Hepatocyte (in vitro differentiated cells): ENCODE measurements at regions not wholly inside any gene's neighbourhood (a gene's known extent, or its start where the extent isn't known, plus 50 kb on each side); places are given as distances from the start of the nearest gene placed in this dataset.

Experiments used
- DNase-seq: peaks from one replicate; pipeline ENCODE4 v3.0.0-alpha.2; 2016; ENCODE audit warnings: low spot score
- H2AFZ ChIP-seq: fragments of 200-600 bp; sonication (generic); 2 replicates; pipeline ENCODE4 v1.6.0; 2016; ENCODE audit warnings: antibody characterized with exemption, mild to moderate bottlenecking
- H3K27ac ChIP-seq: fragments of 200-600 bp; sonication (generic); 2 replicates; pipeline ENCODE4 v1.5.1; 2016; ENCODE audit warnings: mild to moderate bottlenecking
- H3K27me3 ChIP-seq: fragments of 200-600 bp; sonication (generic); 2 replicates; pipeline ENCODE4 v1.6.1; 2016
- H3K36me3 ChIP-seq: fragments of 200-600 bp; sonication (generic); replicated peaks from 2 replicates; pipeline ENCODE4 v1.5.1; 2016; ENCODE audit warnings: low read depth; ENCODE audit not compliant: insufficient read depth
- H3K4me1 ChIP-seq: fragments of 200-600 bp; sonication (generic); 2 replicates; pipeline ENCODE4 v1.5.1; 2016; ENCODE audit warnings: mild to moderate bottlenecking, moderate library complexity; ENCODE audit not compliant: insufficient read depth
- H3K4me2 ChIP-seq: fragments of 200-600 bp; sonication (generic); 2 replicates; pipeline ENCODE4 v1.6.0; 2016
- H3K4me3 ChIP-seq: fragments of 200-600 bp; sonication (generic); 2 replicates; pipeline ENCODE4 v1.5.1; 2016; ENCODE audit warnings: mild to moderate bottlenecking
- H3K79me2 ChIP-seq: fragments of 200-600 bp; sonication (generic); 2 replicates; pipeline ENCODE4 v1.6.0; 2017; ENCODE audit warnings: mild to moderate bottlenecking
- H3K9me2 ChIP-seq: fragments of 200-600 bp; sonication (generic); replicated peaks from 2 replicates; pipeline ENCODE4 v1.6.0; 2017; ENCODE audit warnings: mild to moderate bottlenecking; ENCODE audit not compliant: insufficient read depth
- H3K9me3 ChIP-seq: fragments of 200-600 bp; sonication (generic); 2 replicates; pipeline ENCODE4 v1.5.1; 2016; ENCODE audit warnings: low read depth, mild to moderate bottlenecking
- H4K20me1 ChIP-seq: fragments of 200-600 bp; sonication (generic); 2 replicates; pipeline ENCODE4 v1.6.0; 2016; ENCODE audit warnings: mild to moderate bottlenecking; ENCODE audit not compliant: insufficient read depth, poor library complexity, severe bottlenecking
- EZH2 ChIP-seq: fragments of 200-600 bp; sonication (generic); IDR thresholded peaks from 2 replicates; pipeline ENCODE4 v1.6.1; 2016; ENCODE audit warnings: antibody characterized with exemption, mild to moderate bottlenecking, borderline replicate concordance
- EZH2phosphoT487 ChIP-seq: fragments of 200-600 bp; sonication (generic); IDR thresholded peaks from one replicate; pipeline ENCODE4 v1.6.1; 2018; ENCODE audit warnings: antibody characterized with exemption, mild to moderate bottlenecking, low read depth, moderate library complexity; ENCODE audit not compliant: unreplicated experiment, severe bottlenecking
- WGBS: methylation state at CpG from one replicate; pipeline ENCODE4 v1.1.6; 2016; ENCODE audit warnings: low lambda C conversion rate; ENCODE audit errors: missing lambda C conversion rate; 5-methylcytosine and 5-hydroxymethylcytosine counted together
- TF ChIP-seq, protein P1 (sequence below): fragments of 200-600 bp; sonication (generic); IDR thresholded peaks from 2 replicates; pipeline ENCODE4 v1.5.1; 2016; ENCODE audit warnings: antibody characterized with exemption, mild to moderate bottlenecking; ENCODE audit not compliant: poor library complexity

DNA sequence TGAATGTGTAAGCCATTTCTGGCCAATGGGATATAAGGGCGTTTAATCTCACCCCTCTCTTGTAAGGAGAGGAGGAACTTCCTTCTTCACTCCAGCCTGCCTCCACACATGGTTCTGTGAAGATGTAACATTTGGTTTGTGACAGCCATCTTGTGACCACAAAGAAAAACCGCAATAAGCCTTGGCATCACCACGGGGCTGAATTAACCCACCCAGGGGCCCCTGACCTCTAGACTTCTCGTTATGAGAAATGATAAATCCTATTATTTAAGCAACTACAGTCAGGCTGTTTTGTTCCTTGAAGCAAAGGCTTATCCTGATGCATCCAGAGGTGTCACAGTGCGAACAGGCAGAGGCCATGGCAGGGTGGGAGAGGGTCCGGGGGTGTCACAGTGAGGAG lies 139.7 kb downstream of the CDC5L start:
- Histone ChIP-seq H3K4me3 (no peak overlapping the region), H3K4me1 (no peaks in the 10 kb centered on the region), H3K4me2 (no peak overlapping the region), H2AFZ (no peak overlapping the region), H3K79me2 (no peaks in the 10 kb centered on the region), H4K20me1 (no peaks in the 10 kb centered on the region), H3K9me2 (no peaks in the 10 kb centered on the region), H3K36me3 (no peaks in the 10 kb centered on the region), H3K27me3 (no peaks in the 10 kb centered on the region), H3K9me3 (no peaks in the 10 kb centered on the region), H3K27ac (no peak overlapping the region)
- WGBS = 83% methylated on average over 5 of the region's 6 CpGs
- no peak for TF ChIP-seq EZH2phosphoT487
- TF ChIP-seq EZH2 = no peak
- TF ChIP-seq, protein P1, sequence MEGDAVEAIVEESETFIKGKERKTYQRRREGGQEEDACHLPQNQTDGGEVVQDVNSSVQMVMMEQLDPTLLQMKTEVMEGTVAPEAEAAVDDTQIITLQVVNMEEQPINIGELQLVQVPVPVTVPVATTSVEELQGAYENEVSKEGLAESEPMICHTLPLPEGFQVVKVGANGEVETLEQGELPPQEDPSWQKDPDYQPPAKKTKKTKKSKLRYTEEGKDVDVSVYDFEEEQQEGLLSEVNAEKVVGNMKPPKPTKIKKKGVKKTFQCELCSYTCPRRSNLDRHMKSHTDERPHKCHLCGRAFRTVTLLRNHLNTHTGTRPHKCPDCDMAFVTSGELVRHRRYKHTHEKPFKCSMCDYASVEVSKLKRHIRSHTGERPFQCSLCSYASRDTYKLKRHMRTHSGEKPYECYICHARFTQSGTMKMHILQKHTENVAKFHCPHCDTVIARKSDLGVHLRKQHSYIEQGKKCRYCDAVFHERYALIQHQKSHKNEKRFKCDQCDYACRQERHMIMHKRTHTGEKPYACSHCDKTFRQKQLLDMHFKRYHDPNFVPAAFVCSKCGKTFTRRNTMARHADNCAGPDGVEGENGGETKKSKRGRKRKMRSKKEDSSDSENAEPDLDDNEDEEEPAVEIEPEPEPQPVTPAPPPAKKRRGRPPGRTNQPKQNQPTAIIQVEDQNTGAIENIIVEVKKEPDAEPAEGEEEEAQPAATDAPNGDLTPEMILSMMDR = no peak
- DNase-seq = no peak

DNA sequence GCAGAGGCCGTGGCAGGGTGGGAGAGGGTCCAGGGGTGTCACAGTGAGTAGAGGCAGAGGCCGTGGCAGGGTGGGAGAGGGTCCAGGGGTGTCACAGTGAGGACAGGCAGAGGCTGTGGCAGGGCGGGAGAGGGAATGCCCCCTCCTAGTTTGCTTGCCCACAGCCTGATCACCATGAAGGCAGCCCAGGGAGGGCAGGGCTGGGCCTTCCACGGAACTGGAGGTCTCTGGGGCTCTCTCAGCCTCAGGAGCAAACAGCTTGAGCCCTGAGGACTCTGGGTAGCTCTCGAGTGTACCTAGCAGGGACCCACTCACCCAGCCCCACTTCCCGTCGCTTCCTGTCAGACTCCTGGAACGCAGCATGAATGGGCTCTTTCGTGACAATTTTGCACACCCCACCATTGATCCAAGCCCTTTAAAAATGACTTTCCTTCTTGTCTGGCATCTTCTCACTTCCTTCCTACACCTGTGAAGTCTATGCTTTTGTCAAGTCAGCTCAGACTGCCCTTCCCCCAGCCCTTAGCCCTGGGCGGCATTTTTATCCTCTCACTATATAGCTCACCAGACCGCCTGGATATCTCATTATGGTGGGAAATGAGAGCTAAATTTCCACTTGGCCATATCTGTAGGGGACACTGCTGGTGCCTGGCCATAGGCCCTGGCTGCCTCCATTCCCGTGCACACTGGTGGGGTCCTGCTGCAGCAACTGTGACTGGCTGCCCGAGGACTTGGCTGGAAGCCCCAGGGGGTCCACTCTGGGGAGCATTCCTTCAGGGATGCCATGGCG lies 140.3 kb downstream of the CDC5L start:
- no peaks in the 10 kb centered on the region for H3K9me3 ChIP-seq
- H3K4me2 ChIP-seq = no peak overlapping the region
- no peaks in the 10 kb centered on the region for H3K9me2 ChIP-seq
- TF ChIP-seq EZH2phosphoT487 (no peak), EZH2 (no peak)
- H4K20me1 ChIP-seq = no peaks in the 10 kb centered on the region
- H3K4me3 ChIP-seq = no peak overlapping the region
- H2AFZ ChIP-seq = no peak overlapping the region
- DNase-seq = no peak
- 84% methylated on average over 11 of the region's 14 CpGs for WGBS
- no peaks in the 10 kb centered on the region for H3K27me3 ChIP-seq
- no peak overlapping the region for H3K27ac ChIP-seq
- H3K4me1 ChIP-seq = no peaks in the 10 kb centered on the region
- no peaks in the 10 kb centered on the region for H3K36me3 ChIP-seq
- H3K79me2 ChIP-seq = no peaks in the 10 kb centered on the region

DNA sequence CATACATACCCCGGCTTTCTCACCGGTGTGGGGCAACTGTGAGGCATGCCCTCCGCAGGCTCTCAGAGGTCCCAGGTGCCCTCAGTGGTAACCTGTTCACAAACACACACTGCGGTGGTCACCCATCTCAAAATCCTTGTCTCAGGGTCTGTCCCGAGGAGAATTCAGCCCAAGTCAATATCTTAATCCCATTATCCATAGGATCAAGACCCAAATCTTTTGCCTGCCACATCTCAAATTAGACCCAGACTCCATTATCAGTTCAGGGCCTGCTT lies 140.8 kb downstream of the CDC5L start:
- H3K36me3 ChIP-seq = no peaks in the 10 kb centered on the region
- no peak overlapping the region for H2AFZ ChIP-seq
- DNase-seq = no peak
- H3K4me2 ChIP-seq = no peak overlapping the region
- no peaks in the 10 kb centered on the region for H3K9me3 ChIP-seq
- 78% methylated on average over 5 of the region's 5 CpGs for WGBS
- no peak overlapping the region for H3K4me3 ChIP-seq
- no peaks in the 10 kb centered on the region for H3K9me2 ChIP-seq
- H3K79me2 ChIP-seq = no peaks in the 10 kb centered on the region
- H3K27ac ChIP-seq = no peak overlapping the region
- no peaks in the 10 kb centered on the region for H4K20me1 ChIP-seq
- no peaks in the 10 kb centered on the region for H3K4me1 ChIP-seq
- TF ChIP-seq EZH2phosphoT487 (no peak), EZH2 (no peak)
- TF ChIP-seq, protein P1 = no peak
- H3K27me3 ChIP-seq = no peaks in the 10 kb centered on the region

DNA sequence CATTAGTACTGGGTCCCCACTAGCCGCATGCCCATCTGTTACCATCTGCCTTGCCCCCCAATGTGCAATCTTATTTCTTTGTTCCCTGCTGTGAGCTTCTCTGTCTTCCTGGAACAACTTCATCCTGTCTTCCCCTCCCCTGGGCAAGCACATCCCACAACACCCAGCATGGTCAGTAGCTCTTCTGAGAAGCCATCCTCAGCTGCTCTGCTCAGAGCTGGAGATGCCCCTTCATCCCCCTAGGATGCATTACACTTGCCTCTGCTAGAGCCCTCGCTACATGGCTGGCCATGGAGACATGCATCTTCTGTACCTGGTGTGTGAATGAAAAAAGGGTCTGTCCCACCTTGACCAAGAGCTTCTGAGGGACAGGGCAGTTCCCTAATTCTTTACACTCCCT lies 141.2 kb downstream of the CDC5L start:
- no peak for DNase-seq
- no peaks in the 10 kb centered on the region for H3K79me2 ChIP-seq
- H3K36me3 ChIP-seq = no peaks in the 10 kb centered on the region
- H3K9me3 ChIP-seq = no peaks in the 10 kb centered on the region
- no peaks in the 10 kb centered on the region for H3K27me3 ChIP-seq
- no peaks in the 10 kb centered on the region for H3K9me2 ChIP-seq
- TF ChIP-seq EZH2 = no peak
- TF ChIP-seq EZH2phosphoT487 = no peak
- TF ChIP-seq, protein P1 = no peak
- H4K20me1 ChIP-seq = no peaks in the 10 kb centered on the region
- H3K4me3 ChIP-seq = no peak overlapping the region
- no peaks in the 10 kb centered on the region for H3K4me1 ChIP-seq
- no peak overlapping the region for H3K4me2 ChIP-seq
- H2AFZ ChIP-seq = no peak overlapping the region
- WGBS = 92% methylated on average over 2 of the region's 2 CpGs
- no peak overlapping the region for H3K27ac ChIP-seq
